SIG-M5 (cell line): ENCODE measurements at regions not wholly inside any gene's neighbourhood (a gene's known extent, or its start where the extent isn't known, plus 50 kb on each side); places are given as distances from the start of the nearest gene placed in this dataset.

ENCODE experiments used
- DNase-seq: peaks from one replicate; lab custom pipeline; 2025; lab: John Stamatoyannopoulos, UW

- DNase-seq, result no peak
These were observed 349.6 kb upstream of the PCDH20 start for GRCh38 chr13:61765181-61765742.

GRCh38 chr13:61761690-61762089 is 346.0 kb upstream of the PCDH20 start:
- DNase-seq, result no peak

- no peak for DNase-seq
These were observed 344.5 kb upstream of the PCDH20 start for GRCh38 chr13:61760102-61760501.

GRCh38 chr13:61756031-61756430 is 340.4 kb upstream of the PCDH20 start:
- DNase-seq, result no peak

GRCh38 chr13:61751039-61751438 is 335.4 kb upstream of the PCDH20 start:
- no peak for DNase-seq

- DNase-seq, result no peak
These were observed 322.6 kb upstream of the PCDH20 start for GRCh38 chr13:61738236-61738750.

GRCh38 chr13:61734683-61735082 is 319.0 kb upstream of the PCDH20 start:
- no peak for DNase-seq

GRCh38 chr13:61728471-61728870 is 312.8 kb upstream of the PCDH20 start:
- DNase-seq, result no peak

- DNase-seq, result no peak
These were observed 312.1 kb upstream of the PCDH20 start for GRCh38 chr13:61727767-61728166.

GRCh38 chr13:61725806-61726205 is 310.2 kb upstream of the PCDH20 start:
- DNase-seq, result no peak

GRCh38 chr13:61722119-61722518 is 306.5 kb upstream of the PCDH20 start:
- DNase-seq, result no peak

GRCh38 chr13:61712621-61713020 is 297.0 kb upstream of the PCDH20 start:
- DNase-seq, result no peak

GRCh38 chr13:61709258-61709657 is 293.6 kb upstream of the PCDH20 start:
- no peak for DNase-seq

GRCh38 chr13:61706899-61707298 is 291.2 kb upstream of the PCDH20 start:
- no peak for DNase-seq

- no peak for DNase-seq
These were observed 285.0 kb upstream of the PCDH20 start for GRCh38 chr13:61700620-61701019.

GRCh38 chr13:61700181-61700580 is 284.5 kb upstream of the PCDH20 start:
- no peak for DNase-seq

GRCh38 chr13:61696676-61697075 is 281.0 kb upstream of the PCDH20 start:
- DNase-seq, result no peak

GRCh38 chr13:61695147-61695546 is 279.5 kb upstream of the PCDH20 start:
- DNase-seq, result no peak

- no peak for DNase-seq
These were observed 277.0 kb upstream of the PCDH20 start for GRCh38 chr13:61692691-61693090.

GRCh38 chr13:61685682-61686012 is 270.0 kb upstream of the PCDH20 start:
- no peak for DNase-seq

GRCh38 chr13:61684976-61685681 is 269.5 kb upstream of the PCDH20 start:
- DNase-seq, result no peak

GRCh38 chr13:61672756-61673155 is 257.1 kb upstream of the PCDH20 start:
- no peak for DNase-seq

GRCh38 chr13:61670384-61671161 is 254.9 kb upstream of the PCDH20 start:
- no peak for DNase-seq
